Neuronal stem cell (in vitro differentiated cells): ENCODE measurements at regions not wholly inside any gene's neighbourhood (a gene's known extent, or its start where the extent isn't known, plus 50 kb on each side); places are given as distances from the start of the nearest gene placed in this dataset.
A peak's percentile ranks its signal among the peaks of the same experiment; 100 is the strongest.

Experiments
- DNase-seq: peaks from one replicate; pipeline ENCODE4 v3.0.0-alpha.2; 2013; ENCODE audit warnings: low spot score
- H2AFZ ChIP-seq: one replicate; pipeline ENCODE4 v1.6.1; 2013; ENCODE audit warnings: mild to moderate bottlenecking, low read length, inconsistent platforms
- H2AK5ac ChIP-seq: 2 replicates; pipeline ENCODE4 v1.6.1; 2013; ENCODE audit warnings: low read depth, mild to moderate bottlenecking, inconsistent platforms, low read length, moderate library complexity, mixed read lengths
- H2BK120ac ChIP-seq: 2 replicates; pipeline ENCODE4 v1.6.1; 2013; ENCODE audit warnings: low read depth, mild to moderate bottlenecking, inconsistent platforms, low read length, moderate library complexity, mixed read lengths
- H2BK12ac ChIP-seq: one replicate; pipeline ENCODE4 v1.6.1; 2013; ENCODE audit warnings: low read length, inconsistent platforms
- H2BK15ac ChIP-seq: 2 replicates; pipeline ENCODE4 v1.6.1; 2013; ENCODE audit warnings: mild to moderate bottlenecking, low read length, inconsistent platforms, mixed read lengths
- H2BK5ac ChIP-seq: one replicate; pipeline ENCODE4 v1.6.1; 2013; ENCODE audit warnings: inconsistent platforms, mild to moderate bottlenecking, low read length, moderate library complexity
- H3K14ac ChIP-seq: one replicate; pipeline ENCODE4 v1.6.1; 2013; ENCODE audit warnings: low read length, inconsistent platforms
- H3K18ac ChIP-seq: 2 replicates; pipeline ENCODE4 v1.6.1; 2013; ENCODE audit warnings: low read length, inconsistent platforms
- H3K23ac ChIP-seq: 2 replicates; pipeline ENCODE4 v1.6.1; 2013; ENCODE audit warnings: low read depth, mild to moderate bottlenecking, mixed read lengths, low read length, inconsistent platforms; ENCODE audit not compliant: poor library complexity
- H3K27ac ChIP-seq: replicated peaks from 3 replicates; pipeline ENCODE4 v1.5.1; 2013; ENCODE audit warnings: low read length, inconsistent platforms
- H3K27me3 ChIP-seq, 3 experiments: 2 replicates each; pipeline ENCODE4 v1.6.1; 2013; ENCODE audit warnings: low read length in 3 of 3, mild to moderate bottlenecking in 2 of 3, inconsistent platforms in 1 of 3, low read depth in 1 of 3, mixed read lengths in 1 of 3, moderate library complexity in 1 of 3; ENCODE audit not compliant: control insufficient read depth in 3 of 3, insufficient read depth in 3 of 3
- H3K36me3 ChIP-seq, 2 donors: replicated peaks in 1 of 2; 2 replicates each; pipeline ENCODE4 v1.6.1; 2013; ENCODE audit warnings: low read length in 2 of 2; ENCODE audit not compliant: control insufficient read depth in 2 of 2, insufficient read depth in 2 of 2
- H3K4ac ChIP-seq: 2 replicates; pipeline ENCODE4 v1.6.1; 2013; ENCODE audit warnings: inconsistent platforms, mild to moderate bottlenecking, low read length, moderate library complexity
- H3K4me1 ChIP-seq, 2 donors: 1 replicate in 1 of 2; 2 replicates in 1 of 2; pipeline ENCODE4 v1.6.1; 2013; ENCODE audit warnings: low read length in 2 of 2, low read depth in 1 of 2; ENCODE audit not compliant: control insufficient read depth in 2 of 2, insufficient read depth in 1 of 2
- H3K4me2 ChIP-seq: one replicate; pipeline ENCODE4 v1.6.1; 2013; ENCODE audit warnings: mild to moderate bottlenecking, low read length, inconsistent platforms; ENCODE audit not compliant: insufficient read depth, poor library complexity, severe bottlenecking
- H3K4me3 ChIP-seq, 2 donors: 2 replicates each; pipeline ENCODE4 v1.5.1; 2013; ENCODE audit warnings: low read length in 2 of 2, mild to moderate bottlenecking in 2 of 2, inconsistent platforms in 1 of 2, moderate library complexity in 1 of 2
- H3K79me1 ChIP-seq: one replicate; pipeline ENCODE4 v1.6.1; 2013; ENCODE audit warnings: low read depth, mild to moderate bottlenecking, inconsistent platforms, low read length, moderate library complexity
- H3K9ac ChIP-seq: one replicate; pipeline ENCODE4 v1.6.1; 2013; ENCODE audit warnings: mild to moderate bottlenecking, low read depth, low read length, inconsistent platforms; ENCODE audit not compliant: poor library complexity
- H3K9me3 ChIP-seq, 2 donors: replicated peaks in 1 of 2; 2 replicates each; pipeline versions ENCODE3 to v1.6.1; 2013; ENCODE audit warnings: low read length in 2 of 2, mild to moderate bottlenecking in 2 of 2, inconsistent platforms in 1 of 2, low read depth in 1 of 2, mixed read lengths in 1 of 2, moderate library complexity in 1 of 2; ENCODE audit not compliant: control insufficient read depth in 2 of 2, insufficient read depth in 1 of 2
- H4K8ac ChIP-seq: one replicate; pipeline ENCODE4 v1.6.1; 2013; ENCODE audit warnings: low read depth, mild to moderate bottlenecking, inconsistent platforms, low read length, moderate library complexity
- H4K91ac ChIP-seq: one replicate; pipeline ENCODE4 v1.6.1; 2013; ENCODE audit warnings: low read length, low read depth, mild to moderate bottlenecking, inconsistent platforms; ENCODE audit not compliant: poor library complexity
- WGBS, 2 donors: extraction: QIAGEN DNeasy Blood & Tissue Kit; methylation state at CpG; one replicate each; pipeline ENCODE4 v1.1.7; 2013; ENCODE audit warnings: missing lambda C conversion rate in 2 of 2, mixed read lengths in 1 of 2; ENCODE audit not compliant: insufficient read length in 2 of 2, insufficient replicate concordance in 1 of 2; ENCODE audit errors: extremely low coverage in 2 of 2; 5-methylcytosine and 5-hydroxymethylcytosine counted together

GRCh38 chr17:62150471-62150870 is 85.4 kb upstream of the MED13 start:
- no peak overlapping the region for H3K14ac ChIP-seq
- H2AK5ac ChIP-seq, result no peak overlapping the region
- no peaks in the 10 kb centered on the region for H3K79me1 ChIP-seq
- H3K23ac ChIP-seq, result no peak overlapping the region
- no peak overlapping the region for H2BK5ac ChIP-seq
- H2AFZ ChIP-seq, result no peak overlapping the region
- no peak overlapping the region for H3K27ac ChIP-seq
- H3K36me3 ChIP-seq, result no peaks in the 10 kb centered on the region
- H3K9me3 ChIP-seq, result no peaks in the 10 kb centered on the region
- no peak overlapping the region for H2BK120ac ChIP-seq
- no peak overlapping the region for H2BK15ac ChIP-seq
- H4K91ac ChIP-seq, result no peak overlapping the region
- no peak overlapping the region for H3K4me2 ChIP-seq
- no peak overlapping the region for H4K8ac ChIP-seq
- H3K4me3 ChIP-seq, result no peak overlapping the region
- H3K4ac ChIP-seq, result no peak overlapping the region
- no peak for DNase-seq
- no peak overlapping the region for H2BK12ac ChIP-seq
- WGBS, 2 donors, result no CpG with 5 or more reads among the region's 2 CpGs
- no peaks in the 10 kb centered on the region for H3K4me1 ChIP-seq
- no peak overlapping the region for H3K18ac ChIP-seq
- H3K27me3 ChIP-seq, result no peaks in the 10 kb centered on the region
- no peak overlapping the region for H3K9ac ChIP-seq

GRCh38 chr17:62149961-62150360 is 84.9 kb upstream of the MED13 start:
- Histone ChIP-seq H3K36me3 (no peaks in the 10 kb centered on the region), H3K4me1 (no peaks in the 10 kb centered on the region), H4K8ac (no peak overlapping the region)

GRCh38 chr17:62147284-62147683 is 82.2 kb upstream of the MED13 start:
- H4K91ac ChIP-seq, result no peak overlapping the region
- no peak overlapping the region for H2AFZ ChIP-seq
- H2AK5ac ChIP-seq, result no peak overlapping the region
- H3K23ac ChIP-seq, result no peak overlapping the region
- DNase-seq, result no peak
- no peak overlapping the region for H3K14ac ChIP-seq
- peaks cover 0 to 2% of the 10 kb centered on the region in 2 donors for H3K4me1 ChIP-seq
- H3K27ac ChIP-seq, result no peak overlapping the region
- no peak overlapping the region for H2BK5ac ChIP-seq
- no peaks in the 10 kb centered on the region for H3K9me3 ChIP-seq
- H3K36me3 ChIP-seq, result no peaks in the 10 kb centered on the region
- no peak overlapping the region for H3K9ac ChIP-seq
- no peak overlapping the region for H2BK12ac ChIP-seq
- WGBS, 2 donors, result no CpG with 5 or more reads among the region's 4 CpGs
- H2BK15ac ChIP-seq, result no peak overlapping the region
- no peak overlapping the region for H3K4me2 ChIP-seq
- H3K27me3 ChIP-seq, result no peaks in the 10 kb centered on the region
- H3K79me1 ChIP-seq, result no peaks in the 10 kb centered on the region
- no peak overlapping the region for H3K4ac ChIP-seq
- no peak overlapping the region for H4K8ac ChIP-seq
- no peak overlapping the region for H3K18ac ChIP-seq
- H3K4me3 ChIP-seq, result no peak overlapping the region
- H2BK120ac ChIP-seq, result no peak overlapping the region

More at GRCh38 chr17:62149961-62150360, 84.9 kb upstream of the MED13 start:
- Histone ChIP-seq H2BK5ac (no peak overlapping the region), H3K18ac (no peak overlapping the region), H3K27ac (no peak overlapping the region), H3K9me3 (no peaks in the 10 kb centered on the region), H2AK5ac (no peak overlapping the region), H3K4me3 (no peak overlapping the region), H2BK12ac (no peak overlapping the region), H3K14ac (no peak overlapping the region), H3K23ac (no peak overlapping the region), H3K4me2 (no peak overlapping the region), H2BK120ac (no peak overlapping the region), H3K9ac (no peak overlapping the region), H2AFZ (no peak overlapping the region), H2BK15ac (no peak overlapping the region), H3K4ac (no peak overlapping the region), H3K27me3 (no peaks in the 10 kb centered on the region), H3K79me1 (no peaks in the 10 kb centered on the region), H4K91ac (no peak overlapping the region)
- no peak for DNase-seq
- WGBS, 2 donors, result no CpG with 5 or more reads among the region's 4 CpGs

GRCh38 chr17:62140836-62141235 is 75.8 kb upstream of the MED13 start:
- no peaks in the 10 kb centered on the region for H3K9me3 ChIP-seq
- peak overlapping the region; percentile 66 for H2BK5ac ChIP-seq
- no peak overlapping the region for H3K18ac ChIP-seq
- H2AK5ac ChIP-seq, result peak overlapping the region; percentile 68
- no peak overlapping the region for H3K9ac ChIP-seq
- no peaks in the 10 kb centered on the region for H3K79me1 ChIP-seq
- no peak overlapping the region for H3K14ac ChIP-seq
- no CpG with 5 or more reads among the region's 14 CpGs for WGBS, 2 donors
- no peak overlapping the region for H3K27ac ChIP-seq
- H3K36me3 ChIP-seq, result no peaks in the 10 kb centered on the region
- no peak overlapping the region for H4K91ac ChIP-seq
- H3K4ac ChIP-seq, result no peak overlapping the region
- H2AFZ ChIP-seq, result peak overlapping the region; percentile 61
- H2BK120ac ChIP-seq, result no peak overlapping the region
- no peak overlapping the region for H3K4me3 ChIP-seq
- no peak overlapping the region for H4K8ac ChIP-seq
- no peak overlapping the region for H3K23ac ChIP-seq
- peak overlapping the region; percentile 10 for H2BK12ac ChIP-seq
- no peak overlapping the region for H2BK15ac ChIP-seq
- H3K4me2 ChIP-seq, result no peak overlapping the region
- DNase-seq, result no peak
- peaks cover 0 to 2% of the 10 kb centered on the region in 2 donors for H3K4me1 ChIP-seq
- no peaks in the 10 kb centered on the region for H3K27me3 ChIP-seq
